HPDE6-E6E7 (cell line): ENCODE measurements at regions not wholly inside any gene's neighbourhood (a gene's known extent, or its start where the extent isn't known, plus 50 kb on each side); places are given as distances from the start of the nearest gene placed in this dataset.

Experiments used
- DNase-seq: peaks from one replicate; pipeline ENCODE4 v3.0.0; 2011; ENCODE audit warnings: missing footprints; ENCODE audit errors: extremely low spot score

DNA sequence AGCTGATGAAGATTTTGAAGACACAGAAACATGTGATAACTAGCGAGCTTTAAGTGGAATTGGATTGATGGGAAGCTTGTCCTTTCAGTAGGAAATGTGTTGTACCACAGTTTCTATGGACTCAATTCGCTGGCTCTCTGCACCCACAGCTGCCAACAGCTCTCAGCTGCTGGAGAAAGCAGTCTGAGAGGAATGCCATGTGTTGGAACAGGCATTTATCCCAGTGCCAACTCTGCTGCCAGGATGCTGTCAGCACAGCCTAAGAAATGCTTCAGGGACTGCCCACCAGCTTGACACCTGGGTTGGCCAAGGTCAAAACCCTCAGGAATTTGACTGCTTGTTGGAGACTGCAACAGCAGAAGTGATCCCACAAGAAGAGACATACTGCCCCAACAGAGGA lies 193.0 kb upstream of the THSD7B start:
- DNase-seq: no peak

DNA sequence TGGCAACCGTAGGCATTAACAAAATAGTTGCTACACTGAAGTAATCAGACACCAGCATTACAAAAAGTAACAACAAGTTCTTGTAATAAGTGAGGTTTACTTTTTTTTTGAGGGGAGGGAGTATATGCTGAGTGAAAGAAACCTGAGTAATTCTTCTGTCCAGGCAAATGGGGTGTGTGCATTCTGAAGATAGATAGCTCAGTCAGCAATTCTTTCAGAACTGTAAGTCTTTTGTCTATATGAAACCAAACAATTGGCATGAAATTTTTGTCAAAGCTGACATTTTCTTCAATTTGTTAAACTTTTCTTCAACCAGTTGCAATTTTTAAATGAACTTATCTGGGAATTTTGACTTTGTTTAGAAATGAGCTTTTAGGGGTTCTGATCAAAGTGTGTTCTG lies 208.1 kb upstream of the THSD7B start:
- no peak for DNase-seq

DNA sequence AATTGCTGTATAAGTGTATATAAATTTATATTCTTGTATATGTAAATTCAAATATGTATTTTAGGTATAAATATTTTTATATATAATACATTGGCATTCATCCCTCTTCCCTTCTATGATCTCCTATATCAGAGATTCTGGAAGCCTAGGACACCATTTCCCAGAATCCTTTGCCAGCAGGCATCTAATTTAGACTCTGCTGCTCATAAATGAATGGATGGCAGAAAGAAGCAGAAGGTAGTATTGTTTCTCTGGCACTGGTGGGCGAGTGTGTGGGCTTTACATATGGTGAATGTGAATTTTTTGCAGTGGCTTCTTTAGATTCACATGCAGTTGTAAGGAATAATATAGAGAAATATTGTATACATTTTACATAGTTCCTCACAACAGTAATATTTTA lies 215.2 kb upstream of the THSD7B start:
- DNase-seq: no peak

DNA sequence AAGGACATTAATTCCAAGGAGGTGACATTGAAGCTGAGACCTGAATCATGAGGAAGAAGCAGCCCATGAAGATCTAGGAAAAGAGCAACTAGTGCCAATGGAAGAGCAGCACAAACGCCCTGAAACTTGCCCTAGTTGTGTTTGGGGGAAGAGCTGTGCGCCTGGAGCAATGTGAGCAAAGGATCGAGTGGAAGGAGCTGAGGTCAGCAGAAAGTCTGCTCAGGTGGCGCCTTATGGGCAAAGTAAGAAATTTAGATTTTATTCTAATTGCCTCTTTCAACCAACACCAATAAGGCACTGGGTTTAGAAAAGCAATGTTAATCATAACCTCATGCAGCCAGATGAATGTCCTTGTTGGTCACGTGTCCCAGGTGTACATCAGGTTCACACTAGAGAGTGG lies 226.0 kb upstream of the THSD7B start:
- DNase-seq: no peak

DNA sequence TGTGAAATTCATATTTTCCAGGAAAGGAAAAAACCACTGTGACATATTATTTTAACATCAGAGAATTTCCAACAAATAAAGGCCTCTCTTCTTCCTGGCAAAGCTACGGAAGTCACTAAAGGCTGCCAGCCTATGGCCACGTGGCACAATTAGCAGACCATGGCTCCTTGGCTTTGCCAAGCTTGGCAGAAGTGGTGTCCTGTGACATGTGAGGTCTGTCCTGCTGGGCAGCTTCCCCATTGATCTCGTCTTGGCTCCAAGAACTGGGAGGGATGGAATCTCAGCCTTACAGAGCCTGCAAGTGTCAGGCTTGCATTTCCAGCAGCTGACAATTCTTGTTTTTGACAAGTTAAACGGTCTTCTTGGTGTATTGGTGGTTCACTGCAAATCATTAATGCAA lies 226.9 kb upstream of the THSD7B start:
- no peak for DNase-seq

DNA sequence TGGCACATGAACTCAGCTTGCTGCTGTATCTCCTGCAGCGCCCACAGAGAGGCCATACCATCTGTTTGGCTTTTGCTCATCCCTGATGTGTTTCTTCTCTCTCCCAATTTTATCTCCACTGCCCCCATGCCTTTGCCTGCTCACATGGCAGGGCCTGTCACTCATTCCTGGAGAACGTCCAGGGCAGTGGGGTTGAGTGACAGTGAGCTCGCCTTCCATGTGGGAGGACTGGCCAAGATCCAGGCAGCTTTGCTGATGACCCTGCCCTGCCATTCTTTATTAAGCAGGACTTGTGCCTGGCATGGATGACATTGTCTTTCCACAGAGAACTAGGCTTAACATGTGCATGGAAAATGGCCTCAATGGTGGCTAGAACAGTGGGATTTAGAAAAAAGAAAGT lies 230.5 kb upstream of the THSD7B start:
- no peak for DNase-seq

DNA sequence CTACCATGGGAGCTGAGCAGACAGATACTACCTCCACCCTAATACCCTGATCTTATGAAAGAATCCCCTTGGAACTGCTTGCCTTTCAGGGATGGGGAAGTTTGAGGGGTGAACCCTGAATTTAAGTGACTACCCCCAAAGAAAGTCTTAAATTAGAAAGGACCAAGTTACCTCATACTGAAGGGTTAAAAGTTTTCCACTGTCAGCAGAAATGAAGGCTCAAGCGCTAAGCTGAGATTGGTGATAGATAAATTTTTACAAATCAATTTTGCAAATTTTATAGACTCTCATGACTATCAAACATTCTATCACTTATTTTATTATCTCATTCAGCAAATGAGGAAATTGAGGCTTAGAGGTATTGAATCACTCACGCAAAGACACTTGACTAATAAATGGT lies 233.2 kb upstream of the THSD7B start:
- DNase-seq: no peak

DNA sequence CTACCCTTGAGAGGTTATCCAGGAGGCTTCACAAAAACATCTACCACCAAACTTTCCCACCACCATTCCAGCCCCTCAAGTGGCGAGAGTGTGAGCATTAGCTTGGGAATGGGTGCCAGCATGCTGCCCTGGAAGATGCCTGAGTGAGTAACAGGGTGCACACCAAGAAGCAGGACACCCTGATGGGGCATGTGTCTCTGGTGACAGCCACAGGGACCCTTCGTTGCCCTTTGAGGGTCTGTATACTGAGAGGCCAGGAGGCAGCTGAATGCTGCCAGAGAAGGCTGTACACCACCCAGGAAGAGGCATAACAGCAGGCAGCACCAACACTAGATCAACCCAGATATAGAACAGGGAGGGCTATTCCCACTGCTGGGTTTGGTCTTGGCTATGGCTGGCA lies 233.6 kb upstream of the THSD7B start:
- no peak for DNase-seq

DNA sequence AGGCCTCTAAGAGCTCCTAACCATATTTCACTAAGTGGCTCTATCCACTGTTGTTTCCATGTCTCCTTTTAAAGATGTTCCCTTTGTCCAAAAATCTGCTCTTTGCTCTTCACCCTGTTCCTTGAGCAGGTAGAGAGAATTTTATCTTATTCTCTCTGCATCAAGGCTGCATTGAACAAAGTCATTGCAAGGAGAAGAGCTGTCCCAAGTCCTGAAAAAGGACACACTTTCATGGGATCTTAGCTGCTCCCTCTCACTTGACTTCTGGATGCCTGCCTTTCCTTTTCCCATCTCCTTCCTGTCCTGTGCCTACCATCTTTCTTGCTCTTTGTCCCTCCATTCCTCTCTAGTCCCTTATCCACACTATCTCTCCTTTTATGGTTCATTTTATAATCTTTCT lies 235.2 kb upstream of the THSD7B start:
- no peak for DNase-seq

DNA sequence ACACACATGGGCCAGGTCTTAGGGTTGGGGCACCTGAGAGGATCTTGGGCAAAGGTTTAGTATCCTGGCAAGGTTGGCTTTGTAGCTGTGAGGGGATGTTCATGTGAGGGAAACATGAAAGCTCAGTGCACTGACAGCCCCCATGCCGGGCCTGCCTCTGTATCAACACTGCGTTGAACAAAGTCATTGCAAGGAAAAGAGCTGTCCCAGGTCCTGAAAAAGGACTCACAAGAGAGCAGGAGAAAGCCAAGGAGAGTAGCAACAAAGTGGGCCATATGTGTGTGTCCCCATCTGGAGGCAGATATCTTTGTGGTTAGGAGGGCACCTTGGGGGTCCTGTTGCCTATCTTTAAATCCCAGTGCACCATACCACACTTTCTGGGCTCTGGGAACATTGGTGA lies 237.8 kb upstream of the THSD7B start:
- no peak for DNase-seq

DNA sequence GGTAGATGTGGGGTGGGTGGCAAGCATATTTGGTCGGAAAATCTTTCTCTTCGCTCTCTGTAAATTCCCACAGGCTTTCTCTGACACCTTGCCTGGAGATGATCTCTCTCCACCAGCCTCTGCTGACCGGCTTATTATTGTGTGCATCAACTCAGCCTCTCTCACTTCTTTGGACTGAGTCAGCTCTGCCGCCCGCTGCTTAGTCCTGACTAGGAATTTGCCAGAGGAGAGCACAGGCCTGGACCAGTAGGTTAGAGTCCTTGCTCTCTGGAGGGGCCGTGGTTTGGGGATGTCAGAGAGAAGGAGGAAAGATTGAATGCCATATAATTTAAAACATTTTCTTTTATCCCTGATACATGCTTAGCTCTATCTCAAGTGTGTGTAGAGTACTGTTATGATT lies 242.6 kb upstream of the THSD7B start:
- no peak for DNase-seq

DNA sequence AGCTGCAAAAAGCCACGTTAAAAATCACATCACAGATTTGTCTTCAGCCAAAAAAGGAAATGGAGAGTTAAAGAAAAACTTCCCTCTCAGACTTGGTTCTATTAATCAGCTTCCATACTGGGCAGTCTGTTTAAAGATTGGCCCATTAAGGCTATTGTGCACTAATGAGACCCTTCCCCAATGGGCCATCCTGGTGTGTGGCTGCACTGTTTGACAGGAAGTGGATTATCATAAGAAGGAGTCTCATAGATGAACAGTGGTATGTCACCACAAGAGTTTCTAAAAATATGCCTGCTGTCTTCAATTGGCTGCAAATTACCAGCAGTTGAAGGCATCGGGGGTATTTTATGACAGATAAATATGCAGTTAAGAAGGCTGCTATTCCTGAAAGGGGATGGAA lies 247.6 kb upstream of the THSD7B start:
- DNase-seq: no peak

DNA sequence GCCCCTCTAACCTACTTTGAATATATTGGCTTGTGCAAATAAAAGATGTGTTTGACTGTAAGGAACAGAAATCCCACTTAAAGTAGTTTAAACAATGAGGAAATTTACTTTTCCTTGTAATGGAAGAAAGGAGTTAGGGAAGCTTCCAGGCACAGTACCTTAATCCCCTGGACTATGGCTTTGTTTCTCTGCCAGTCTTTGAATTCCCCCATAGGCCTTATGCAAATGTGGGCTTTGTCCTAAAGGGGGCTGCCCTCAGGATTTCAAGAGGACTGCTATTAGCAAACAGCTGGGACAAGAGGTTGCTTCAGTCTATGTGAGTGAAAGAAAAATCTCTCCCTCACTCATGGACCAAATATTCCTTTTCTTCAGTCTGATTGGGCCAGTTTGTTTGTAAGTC lies 255.1 kb upstream of the THSD7B start:
- no peak for DNase-seq

DNA sequence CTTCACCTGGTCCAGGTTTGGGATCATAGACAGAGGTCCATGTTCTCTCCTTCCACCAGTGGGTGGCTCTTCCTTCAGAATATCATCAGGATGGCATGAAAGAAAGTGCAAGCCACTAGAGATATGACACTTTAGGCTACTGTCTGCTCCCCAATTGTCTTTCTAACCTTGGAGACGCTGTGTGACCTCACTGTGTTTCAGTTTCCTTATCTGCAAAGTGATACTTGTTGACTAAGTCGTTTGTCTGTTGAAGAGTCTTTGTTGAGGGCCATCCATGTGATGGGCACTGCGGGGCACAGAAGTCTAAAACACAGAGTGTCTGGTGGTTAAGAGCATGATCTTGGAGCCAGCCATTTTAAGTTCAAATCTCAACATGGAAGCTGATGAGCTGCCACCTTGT lies 259.9 kb upstream of the THSD7B start:
- DNase-seq: no peak

DNA sequence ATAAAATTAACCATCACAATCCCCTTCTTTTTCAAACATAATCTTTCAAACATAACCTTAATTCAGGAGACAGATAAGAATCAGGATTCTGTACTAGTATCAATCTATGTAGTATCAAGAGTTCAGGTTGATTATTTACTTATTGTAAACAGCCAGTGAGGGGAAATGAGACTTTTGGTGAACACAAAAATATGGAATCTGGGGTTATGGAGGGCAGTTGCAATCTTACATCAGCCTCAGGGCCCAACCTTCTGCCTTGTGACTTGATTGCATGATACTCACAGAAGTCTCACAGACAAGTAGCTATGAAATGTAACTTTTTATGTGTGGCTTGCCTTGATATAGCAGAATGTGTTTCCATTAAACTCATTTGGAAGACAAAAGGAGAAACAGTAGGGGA lies 262.7 kb upstream of the THSD7B start:
- DNase-seq: no peak

DNA sequence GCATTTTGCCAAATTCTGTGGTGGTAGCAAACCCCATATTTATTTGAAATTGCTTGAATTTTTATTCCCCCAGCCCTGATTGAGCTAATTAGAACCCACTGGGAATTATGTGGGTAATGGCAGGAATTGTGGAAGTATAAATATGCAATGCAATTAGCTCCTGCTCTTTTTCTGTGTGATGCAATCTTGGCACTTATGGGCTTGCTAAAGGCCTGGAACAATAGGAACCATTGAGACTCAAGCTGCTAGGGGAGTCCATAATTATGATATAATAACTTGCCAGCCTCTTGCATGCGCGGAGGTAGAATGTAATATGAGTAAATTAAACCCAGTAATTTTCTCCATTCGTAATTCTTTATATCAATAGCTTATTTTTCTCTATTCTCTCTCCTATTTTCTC lies 267.6 kb upstream of the THSD7B start:
- DNase-seq: no peak

DNA sequence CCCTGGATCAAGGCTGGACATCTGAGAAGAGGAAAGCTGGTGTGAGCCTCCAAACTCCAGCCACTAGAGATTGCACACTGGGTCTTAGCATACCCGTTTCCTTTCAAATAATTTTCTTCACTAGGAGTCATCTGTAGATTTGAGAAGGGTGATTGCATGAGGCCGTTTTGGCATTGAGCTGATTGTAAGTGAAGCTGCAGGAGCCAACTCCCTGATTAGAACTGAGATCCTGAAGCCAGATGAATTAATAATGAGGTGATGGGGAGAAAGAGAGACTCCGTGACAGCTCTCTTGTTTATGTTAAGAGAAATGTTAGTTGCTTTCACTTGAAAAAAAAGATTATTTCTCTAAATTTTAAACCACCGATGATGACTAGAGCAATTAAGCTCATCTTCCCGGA lies 268.4 kb upstream of the THSD7B start:
- DNase-seq: no peak

DNA sequence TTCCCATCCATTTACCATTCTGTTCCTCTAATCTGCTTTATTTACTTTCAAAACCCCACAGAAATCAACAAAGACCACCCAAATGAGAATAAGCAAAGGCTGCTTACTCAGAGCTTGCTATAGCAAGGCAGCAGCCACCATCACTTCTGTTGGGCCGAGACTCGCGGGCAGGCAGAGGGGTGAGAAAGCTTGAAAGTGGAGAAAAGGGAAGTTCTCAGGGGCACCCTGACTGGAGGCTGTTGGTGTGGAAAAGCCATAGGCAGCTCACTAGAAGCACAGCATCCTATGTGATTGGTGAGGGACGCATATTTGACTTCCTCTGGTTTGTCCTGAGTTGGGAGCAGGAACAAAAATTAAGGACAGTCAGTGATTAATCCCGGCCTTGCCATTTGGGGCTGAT lies 269.7 kb upstream of the THSD7B start:
- no peak for DNase-seq

DNA sequence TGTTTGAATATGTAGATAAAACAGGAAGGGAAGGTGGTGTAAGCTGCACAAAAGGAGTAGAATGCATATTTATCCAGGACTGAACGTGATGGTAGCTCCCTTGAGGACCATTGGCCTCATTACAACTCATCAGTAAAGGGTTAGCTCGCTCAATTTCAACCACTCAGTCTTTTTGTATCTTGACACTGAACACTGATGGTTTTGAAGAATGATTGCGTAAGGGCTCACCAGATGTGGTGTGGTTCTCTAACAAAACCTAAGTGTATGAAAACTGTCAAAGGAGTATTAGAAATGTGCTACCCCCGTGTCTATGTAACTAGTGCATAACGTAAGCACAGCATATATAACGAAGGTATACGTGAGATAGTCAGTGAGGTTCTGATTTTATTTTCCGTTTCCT lies 272.4 kb upstream of the THSD7B start:
- no peak for DNase-seq

DNA sequence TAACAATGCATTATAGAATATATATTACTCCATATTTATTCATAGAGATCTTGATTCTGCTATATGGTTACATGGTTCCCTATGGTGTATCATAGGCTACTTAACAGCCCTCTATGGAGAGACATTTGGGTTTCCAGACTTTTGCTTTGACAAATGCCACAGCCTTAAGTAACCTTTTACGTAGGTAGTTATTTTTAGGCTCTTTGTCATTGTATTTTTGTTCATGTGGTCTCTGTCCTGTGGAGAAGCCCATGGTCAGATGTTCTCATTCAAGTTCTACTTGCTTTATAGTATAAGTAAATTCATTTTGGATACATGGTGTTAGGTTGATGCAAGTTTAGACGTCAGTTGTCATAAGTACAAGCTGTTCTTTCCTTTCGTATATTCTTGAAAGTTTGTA lies 275.2 kb upstream of the THSD7B start:
- no peak for DNase-seq

DNA sequence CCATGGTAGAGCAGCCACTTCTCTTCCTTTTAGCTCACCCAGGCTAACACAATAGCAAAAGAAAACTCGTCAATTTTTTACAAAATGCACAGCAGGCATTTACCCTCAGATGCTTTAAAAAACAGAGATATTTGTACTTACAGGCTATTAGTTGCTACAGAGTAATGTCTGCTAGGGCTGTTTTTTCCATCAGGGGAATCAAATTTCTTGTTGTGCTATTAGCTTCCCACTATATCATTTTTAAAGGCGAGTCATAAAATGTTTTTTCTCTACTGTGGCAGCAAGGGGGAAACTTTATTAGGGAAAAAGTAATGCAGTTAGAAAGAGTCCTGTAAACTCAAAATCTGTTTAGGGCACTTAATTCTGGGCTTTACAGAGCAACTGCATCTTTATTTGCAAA lies 277.9 kb upstream of the THSD7B start:
- DNase-seq: no peak

DNA sequence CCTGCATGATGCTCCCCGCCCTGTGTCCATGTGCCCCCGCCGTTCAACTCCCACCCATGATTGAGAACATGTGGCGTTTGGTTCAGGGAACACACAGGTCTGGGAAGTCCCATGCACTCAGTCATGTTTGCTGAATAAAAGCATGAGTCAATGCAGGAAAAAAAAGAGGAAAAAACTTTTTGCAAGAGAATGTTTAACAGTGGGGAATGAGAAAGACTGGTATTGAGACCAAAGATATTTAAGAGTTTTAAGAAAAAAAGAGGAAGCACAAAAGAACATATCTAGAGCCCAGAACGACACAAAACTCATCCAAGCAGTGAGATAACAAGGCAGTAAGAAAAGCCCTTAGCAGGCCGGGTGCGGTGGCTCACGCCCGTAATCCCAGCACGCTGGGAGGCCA lies 279.2 kb upstream of the THSD7B start:
- DNase-seq: no peak

DNA sequence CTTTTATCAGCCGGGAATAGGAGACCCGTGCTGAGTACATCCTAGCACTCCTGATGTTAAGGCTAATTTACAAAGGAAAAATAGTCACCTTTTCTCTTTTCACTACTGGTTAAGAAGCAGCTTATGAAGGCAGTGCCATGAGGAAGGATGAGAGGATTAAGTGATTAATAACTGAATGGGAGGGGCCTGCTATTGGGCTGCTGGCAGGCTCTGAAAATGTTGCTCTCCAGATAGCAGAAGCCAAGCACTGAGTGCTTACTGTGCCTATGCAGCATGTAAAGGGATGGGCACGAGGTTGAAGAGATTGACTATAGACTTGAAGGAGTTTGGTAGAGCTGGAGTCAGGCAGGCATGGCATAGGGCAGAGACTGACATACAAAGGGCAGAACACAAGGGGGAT lies 282.4 kb upstream of the THSD7B start:
- no peak for DNase-seq

DNA sequence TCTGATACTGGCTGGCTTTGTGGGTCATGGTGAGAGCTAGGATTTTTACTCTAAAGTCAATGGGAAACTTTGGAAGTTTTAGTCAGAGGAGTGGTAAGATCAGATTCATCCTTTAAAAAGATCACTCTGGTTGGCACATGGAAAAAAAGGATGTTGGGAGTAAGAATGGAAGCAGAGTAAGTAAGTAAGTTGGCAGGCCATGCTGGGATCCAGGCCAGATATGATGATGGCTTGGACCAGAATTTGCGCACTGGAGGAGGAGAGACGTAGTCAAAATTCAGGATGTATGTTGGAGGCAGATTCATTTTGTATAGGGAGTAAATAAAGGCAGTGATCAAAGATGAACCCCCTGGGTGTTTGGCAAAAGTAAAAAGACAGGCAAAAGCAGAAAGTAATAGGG lies 283.3 kb upstream of the THSD7B start:
- DNase-seq: no peak

DNA sequence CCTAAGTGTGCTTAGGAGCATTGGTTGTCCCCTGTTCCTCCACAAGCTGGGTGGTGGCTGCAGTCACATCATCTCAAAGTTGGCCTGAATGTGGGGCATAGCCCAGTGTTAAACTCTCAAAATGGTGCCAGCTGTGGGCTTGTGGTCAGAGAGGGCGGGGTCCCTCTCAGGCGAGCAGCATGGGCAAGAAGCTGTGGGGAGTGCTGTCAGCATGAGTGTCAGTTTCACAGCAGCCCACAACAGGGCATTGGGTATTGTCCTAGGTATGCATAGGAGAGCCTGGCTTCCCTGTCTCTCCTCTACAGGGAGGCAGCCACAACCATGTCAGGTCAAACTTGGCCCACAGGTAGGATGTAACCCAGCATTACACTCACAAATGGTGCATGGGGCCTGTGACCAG lies 285.6 kb upstream of the THSD7B start:
- no peak for DNase-seq
